IPS DF 4.7 (cell line): ENCODE measurements at regions not wholly inside any gene's neighbourhood (a gene's known extent, or its start where the extent isn't known, plus 50 kb on each side); places are given as distances from the start of the nearest gene placed in this dataset.
"Not testable (repeated sequence)": the region's sequence is repeated elsewhere in the genome, so short reads cannot be mapped to it uniquely, and the experiment has no call there.

ENCODE experiments used
- DNase-seq: peaks from one replicate; pipeline ENCODE4 v3.0.0-alpha.2; 2013; ENCODE audit warnings: low spot score; ENCODE audit errors: extremely low read depth

DNA sequence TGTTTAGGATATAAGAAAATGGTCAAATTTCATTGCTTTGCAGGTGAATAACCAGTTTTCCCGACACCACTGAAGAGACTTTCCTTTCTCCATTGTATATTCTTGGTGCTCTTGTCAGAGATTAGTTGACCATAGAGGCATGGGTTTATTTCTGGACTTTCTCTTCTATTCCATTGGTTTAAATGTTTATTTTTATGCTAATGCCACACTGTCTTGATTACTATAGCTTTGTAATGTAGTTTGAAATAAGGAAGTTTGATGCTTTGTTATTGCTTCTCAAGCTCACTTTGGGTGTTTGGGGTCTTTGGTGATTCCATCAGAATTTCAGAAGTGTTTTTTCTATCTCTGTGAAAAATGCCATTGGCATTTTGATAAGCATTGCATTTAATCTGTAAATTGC, 190.0 kb upstream of the SPRY2 start:
- DNase-seq, result no peak

DNA sequence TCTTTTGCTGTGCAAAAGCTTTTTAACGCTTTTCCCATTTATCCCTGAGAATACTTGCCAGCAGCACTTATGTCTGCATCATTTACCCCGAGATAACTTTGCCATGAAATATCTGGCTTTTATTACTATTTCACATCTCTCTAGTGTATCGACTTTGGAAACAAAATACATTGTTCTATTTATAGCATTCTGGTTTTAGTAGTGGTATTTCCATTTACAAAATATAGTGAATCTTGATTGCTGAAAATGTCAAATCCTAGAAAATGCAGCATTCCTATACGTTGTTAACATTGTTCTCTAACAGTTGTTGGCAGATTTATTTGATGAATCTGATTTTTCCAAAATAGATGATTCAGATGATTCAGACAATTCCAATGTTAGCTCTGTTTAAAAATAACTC, 189.3 kb upstream of the SPRY2 start:
- DNase-seq, result no peak

DNA sequence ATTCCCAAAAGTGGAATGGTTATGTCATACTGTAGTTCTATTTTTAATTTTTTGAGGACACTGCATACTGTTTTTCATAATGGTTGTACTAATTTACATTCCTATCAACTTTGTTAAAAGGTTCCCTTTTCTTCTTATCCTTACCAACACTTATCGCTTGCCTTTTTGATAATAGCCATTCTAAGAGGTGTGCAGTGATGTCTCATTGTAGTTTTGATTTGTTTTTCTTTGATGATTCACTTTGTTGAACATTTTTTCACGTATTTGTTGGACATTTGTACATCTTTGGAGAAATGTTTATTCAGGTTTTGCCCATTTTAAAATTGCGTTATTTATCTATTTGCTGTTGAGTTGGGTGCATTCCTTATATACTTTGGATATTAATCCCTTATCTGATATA, 188.8 kb upstream of the SPRY2 start:
- DNase-seq, result no peak

DNA sequence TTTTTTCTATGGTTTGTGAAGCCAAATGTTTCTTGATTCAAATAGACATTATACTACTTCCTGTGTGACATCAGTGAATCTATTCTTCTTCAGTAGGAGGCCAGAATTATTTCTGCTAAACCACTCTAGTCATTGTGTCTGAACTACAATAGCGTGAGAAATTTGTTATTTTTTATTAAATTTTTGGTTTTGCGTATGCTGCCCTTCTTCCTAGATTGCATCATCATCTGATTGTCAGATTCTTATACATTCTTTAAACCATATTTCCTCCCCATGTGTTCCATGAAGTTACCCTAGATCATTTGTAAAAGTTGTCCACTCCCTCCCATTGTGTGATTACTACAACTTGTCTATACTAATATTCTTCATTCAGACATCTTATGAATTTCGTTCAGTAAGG, 187.8 kb upstream of the SPRY2 start:
- DNase-seq, result no peak

DNA sequence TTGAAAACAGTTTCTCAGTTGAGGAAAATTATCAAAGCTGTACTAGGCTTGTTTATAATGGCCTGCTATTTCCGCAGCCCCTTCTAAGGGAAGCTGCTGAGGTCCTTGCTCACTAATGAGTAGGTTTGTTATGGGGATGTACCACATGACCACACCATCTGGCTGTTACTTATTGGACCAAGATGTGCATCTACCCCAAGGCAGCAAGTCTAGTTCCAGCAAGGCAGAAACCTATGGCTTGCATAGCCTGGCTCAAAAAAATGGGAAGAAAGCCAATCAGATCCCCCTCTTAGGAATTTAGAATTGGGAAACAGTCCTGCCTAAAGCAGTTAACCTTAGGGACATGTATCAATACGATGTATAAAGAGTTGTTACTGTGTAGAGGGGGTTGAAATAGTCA, 186.5 kb upstream of the SPRY2 start:
- DNase-seq, result no peak

DNA sequence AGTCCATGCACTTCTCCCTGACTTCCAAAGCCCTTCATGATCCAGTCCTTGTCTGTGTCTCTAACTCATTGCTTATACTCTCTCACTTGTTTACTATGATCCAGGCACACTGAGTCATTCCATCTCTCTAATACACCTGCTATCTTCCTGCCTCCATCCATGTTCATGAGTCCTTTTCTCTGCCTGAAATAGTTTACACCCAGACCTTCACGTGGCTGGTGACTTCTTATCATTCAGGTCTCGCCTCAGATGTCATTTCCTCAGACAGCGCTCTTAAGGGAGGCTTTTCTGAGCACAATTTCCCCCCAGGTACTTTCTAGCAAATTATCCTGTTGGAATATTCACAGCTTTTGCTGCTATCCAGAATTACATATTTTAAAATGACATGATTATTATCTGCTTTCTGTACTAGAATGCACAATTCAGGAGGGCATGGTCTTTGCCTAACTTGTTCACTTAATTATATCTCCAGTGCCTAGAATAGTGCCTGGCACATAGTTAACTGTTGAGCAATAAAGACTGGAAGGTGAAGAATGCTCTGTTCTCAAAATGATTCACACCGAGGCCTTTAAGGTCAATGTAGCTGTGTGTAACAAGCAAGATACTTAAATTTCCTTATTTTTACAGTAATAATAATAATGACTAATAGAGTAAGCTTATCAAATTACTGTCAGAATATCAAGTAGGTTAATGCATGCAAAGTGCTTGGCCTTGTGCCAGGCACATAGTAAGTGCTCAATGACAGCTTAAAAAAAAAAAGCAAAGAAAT, 183.7 kb upstream of the SPRY2 start:
- DNase-seq, result no peak

DNA sequence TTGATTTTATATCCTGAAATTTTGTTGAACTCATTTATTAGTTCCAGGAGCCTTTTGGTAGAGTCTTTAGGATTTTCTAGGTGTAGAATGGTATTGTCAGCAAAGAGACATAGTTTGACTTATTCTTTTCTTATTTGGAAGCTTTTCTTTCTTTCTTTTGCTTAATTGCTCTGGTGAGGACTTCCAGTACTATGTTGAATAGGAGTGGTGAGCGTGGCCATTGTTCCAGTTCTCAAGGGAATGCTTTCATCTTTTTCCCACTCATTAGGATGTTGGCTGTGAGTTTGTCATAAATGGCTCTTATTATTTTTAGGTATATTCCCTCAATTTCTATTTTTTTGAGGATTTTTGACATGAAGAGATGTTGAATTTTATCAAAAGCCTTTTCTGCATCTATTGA, 182.2 kb upstream of the SPRY2 start:
- DNase-seq, result no peak

DNA sequence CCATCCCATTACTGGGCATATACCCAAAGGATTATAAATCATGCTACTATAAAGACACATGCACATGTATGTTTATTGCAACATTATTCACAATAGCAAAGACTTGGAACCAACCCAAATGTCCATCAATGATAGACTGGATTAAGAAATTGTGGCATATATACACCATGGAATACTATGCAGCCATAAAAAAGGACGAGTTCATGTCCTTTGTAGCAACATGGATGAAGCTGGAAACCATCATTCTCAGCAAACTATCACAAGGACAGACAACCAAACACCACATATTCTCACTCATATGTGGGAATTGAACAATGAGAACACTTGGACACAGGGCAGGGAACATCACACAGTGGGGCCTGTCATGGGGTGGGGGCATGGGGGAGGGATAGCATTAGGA, 181.5 kb upstream of the SPRY2 start:
- not testable (repeated sequence) for DNase-seq

DNA sequence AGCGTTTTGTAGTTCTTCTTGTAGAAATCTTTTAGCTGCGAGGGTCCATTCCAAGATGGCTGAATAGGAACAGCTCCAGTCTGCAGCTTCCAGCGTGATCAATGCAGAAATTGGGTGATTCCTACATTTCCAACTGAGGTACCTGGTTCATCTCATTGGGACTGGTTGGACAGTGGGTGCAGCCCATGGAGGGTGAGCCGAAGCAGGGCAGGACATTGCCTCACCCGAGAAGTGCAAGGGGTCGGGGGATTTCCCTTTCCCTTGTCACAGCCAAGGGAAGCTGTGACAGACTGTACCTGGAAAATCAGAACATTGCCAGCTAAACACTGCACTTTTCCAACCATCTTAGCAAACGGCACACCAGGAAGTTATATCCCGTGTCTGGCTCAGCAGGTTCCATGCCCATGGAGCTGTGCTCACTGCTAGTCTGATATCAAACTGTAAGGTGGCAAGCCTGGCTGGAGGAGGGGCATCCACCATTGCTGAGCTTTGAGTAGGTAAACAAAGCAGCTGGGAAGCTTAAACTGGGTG, 176.0 kb upstream of the SPRY2 start:
- DNase-seq, result no peak

DNA sequence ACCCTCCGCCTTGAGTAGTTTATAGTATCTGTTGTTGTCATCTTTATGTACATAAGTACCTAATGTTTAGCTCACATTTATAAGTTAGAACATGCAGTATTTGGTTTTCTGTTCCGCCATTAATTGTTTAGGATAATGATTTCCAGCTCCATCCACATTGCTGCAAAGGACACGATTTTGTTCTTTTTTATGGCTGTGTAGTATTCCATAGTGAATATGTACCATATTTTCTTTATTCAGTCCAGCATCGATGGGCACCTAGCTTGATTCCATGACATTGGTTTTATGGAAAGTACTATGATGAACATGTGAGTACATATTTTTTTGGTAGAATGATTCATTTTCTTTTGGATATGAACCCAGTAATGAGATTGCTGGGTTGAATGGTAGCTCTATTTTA, 174.4 kb upstream of the SPRY2 start:
- no peak for DNase-seq

DNA sequence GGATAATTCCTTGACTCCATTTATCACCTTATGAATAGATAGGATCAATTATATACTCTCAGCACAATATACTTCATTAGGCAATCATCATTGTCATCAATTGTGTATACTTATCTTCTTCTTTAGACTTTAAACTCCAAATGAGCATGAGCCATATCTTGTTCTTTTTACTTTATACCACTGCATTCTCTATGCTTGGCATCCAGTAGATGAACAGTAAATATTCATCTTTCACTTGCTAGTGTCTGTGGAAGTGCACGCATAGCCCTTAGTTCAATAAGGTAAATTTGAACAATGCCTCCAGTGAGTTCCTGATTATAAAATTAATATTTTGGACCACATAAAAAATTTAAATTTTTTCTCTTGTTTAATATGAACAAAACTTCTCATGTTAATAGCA, 172.3 kb upstream of the SPRY2 start:
- DNase-seq, result no peak

DNA sequence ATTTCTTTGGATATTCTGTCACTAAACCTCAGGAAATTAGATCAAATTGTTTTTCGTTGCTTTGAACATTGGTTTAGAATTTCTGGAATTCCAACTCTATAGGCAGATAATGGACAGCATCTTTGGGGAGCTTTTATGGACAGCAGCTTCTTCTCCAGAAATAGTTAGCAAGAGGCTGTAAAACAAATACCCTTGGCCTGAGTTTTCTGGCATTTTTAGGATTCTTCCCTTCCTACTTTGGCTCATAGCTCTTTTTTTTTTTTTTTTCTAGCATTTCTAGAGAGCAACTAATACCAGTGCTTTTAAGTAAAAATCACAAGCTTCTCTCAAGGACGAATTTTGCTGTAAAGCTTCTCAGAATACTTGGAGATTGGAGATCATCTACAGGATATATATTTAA, 169.8 kb upstream of the SPRY2 start:
- DNase-seq, result no peak

DNA sequence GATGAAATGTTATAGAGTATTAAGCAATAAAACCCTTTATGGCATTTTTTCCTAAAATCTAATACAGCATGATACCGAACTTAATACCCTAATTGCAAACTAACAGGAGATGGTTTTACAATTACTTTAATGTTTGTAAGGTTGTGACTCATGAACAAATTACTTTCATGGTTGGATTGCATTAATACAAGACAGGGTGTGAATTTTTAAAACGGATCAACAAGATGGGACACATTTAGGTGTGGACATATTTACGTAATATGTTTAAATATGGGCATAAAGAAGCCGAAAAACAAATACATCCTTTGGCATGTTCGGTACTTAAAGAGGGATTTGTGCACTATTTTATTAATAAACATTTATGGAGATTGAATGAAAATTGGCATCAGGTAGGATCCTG, 168.3 kb upstream of the SPRY2 start:
- DNase-seq, result no peak

DNA sequence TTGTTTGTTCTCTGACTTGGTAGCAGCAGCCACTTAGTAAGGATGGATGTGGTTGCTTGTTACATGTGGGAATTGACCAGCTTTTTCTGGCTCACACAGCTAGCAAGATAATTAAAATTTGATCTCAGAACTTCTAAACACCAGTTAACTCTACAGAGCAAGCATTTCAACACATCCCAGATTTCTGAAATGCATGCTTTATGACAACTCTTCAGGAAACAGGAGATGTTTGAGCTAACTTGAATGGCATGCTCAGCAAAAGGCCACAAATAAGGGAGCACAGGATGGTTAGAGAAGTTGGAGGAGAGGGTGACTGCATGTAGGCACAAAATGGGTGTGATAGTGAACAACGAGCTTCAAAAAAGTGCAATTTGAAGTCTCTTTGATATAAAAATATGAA, 167.1 kb upstream of the SPRY2 start:
- no peak for DNase-seq

DNA sequence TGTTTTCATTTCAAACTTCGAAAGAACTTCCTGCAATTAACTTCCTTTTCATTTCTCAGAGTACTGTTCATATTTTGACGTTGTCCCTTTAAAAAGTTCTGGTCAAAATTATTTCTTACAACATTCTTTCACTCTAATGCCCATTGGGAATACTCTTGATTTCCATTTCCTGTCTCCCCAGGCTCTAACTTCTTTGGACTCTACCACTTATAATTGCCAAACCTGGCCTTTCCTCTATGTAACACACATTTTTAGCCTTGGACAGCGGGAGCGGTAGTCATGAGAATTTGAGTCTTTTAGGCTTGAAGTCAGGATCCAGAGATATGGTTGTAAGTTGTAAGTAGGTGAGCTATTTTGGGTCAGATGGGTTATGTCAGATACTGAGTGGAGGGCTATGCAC, 163.5 kb upstream of the SPRY2 start:
- DNase-seq, result no peak

DNA sequence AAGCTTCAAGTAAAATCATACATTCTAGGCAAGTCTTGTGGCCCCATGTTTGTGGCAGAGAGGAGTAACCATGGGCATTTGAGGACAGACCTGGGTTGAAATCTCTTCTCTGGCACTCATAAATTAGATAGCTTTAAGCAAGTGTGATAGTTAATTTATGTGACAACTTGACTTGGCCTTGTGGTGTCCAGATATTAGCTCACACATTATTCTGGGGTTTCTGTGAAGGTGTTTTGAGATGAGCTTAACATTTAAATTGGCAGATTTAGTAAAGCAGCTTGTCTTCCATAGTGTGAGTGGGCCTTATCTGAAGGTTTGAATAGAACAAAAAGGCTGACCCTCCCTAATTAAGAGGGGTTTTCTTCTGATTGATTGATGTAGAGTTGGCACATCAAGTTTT, 161.4 kb upstream of the SPRY2 start:
- no peak for DNase-seq

DNA sequence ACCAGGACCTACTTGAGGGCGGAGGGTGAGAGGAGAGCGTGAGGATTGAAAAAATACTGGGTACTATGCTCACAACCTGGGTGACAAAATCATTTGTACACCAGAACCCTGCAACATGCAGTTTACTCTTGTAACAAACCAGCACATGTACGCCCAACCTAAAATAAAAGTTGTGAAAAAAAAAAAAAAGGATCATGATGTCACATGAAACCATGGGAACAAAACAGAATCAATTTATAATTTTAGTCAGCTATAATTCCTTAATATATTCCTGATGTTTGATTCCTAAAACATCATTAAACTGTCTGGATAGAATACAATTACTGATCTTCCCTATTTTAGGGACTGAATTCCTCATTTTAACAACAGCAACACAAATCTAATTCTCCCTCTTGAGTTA, 160.6 kb upstream of the SPRY2 start:
- no peak for DNase-seq

DNA sequence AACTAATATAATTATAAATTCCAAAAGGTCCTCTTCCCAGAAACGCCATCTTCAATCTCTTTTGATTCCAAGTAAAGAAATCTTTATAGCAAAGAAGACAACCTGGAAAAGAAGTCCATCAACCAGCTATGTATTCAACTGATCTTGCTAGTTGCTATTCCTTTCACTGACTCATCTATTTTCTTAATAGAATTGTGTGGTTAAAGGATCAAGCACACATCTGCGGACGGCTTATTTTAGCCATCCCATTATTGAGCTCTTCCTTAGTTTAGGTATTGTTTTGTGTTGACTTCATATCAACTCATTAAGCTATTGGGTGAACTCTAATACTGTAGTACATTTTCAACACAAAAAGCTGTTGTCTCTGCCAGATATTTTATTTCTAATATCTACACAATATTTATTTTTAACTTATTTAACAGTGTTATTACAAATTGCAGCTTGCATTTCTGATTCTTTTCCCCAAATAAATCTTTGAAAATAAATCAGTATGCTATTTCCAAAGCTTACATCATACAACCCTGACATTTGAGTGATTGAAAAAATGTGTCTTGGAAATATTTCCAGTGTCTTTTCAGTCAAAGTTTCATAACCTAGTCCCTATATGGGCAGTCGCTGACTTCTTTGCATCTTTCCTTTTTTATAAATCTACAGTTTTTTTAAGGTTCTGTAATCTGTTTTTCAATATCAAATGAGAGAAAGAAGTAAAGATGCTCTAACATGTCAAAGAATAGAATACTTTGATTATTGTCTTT, 158.8 kb upstream of the SPRY2 start:
- no peak for DNase-seq

DNA sequence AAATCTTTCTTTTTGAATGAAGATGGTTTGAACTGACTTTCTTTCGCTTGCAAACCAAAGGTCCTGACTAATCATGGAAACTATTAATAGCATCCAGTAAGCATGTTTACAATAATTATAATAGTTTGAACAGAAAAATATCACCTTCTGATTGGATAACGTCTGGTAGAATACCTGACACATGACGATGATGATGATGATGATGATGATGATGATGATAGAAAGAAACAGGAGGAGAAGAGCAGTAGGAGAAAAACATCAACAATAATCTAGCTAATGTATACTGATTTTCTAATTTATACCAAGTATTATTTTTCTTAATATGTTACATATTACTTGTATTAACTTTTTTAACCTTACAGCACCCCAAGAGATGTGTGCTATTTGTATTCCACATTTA, 157.5 kb upstream of the SPRY2 start:
- no peak for DNase-seq

DNA sequence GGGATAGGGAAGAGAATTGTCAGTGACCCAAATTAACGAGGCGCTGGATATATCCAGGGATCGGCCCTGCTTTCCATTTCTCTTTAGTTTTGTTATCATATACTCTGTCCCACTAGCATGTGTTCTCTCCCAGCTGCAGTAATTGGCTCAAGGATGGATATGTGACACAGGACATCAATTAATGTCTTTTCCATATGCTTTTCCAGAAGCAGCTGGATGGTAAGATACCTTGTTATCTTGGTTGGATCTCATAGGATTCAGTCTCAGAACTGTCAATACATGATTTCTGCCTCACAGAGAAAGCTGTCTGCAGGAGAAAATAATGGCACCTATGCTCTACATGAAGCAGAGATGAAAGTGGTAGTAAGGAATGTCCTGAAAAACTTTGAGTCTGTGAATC, 157.1 kb upstream of the SPRY2 start:
- DNase-seq, result no peak

DNA sequence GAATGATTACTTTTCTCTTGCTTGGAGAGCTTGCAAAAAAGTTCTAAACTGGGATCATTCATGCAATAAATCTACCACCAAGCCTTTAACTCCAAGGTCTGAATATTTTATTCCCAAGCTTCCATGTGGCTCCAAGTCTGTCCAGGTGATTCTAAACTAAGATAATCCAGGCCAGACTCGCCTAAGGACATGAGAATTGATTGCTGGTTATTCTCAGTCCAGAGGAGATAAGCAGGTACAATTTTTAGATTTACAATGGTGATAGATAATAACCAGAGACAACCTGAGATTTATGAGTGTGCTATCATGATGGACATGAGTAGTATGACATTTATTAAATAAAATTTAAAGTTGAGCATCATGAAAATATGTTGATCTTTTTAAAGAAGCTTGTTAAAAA, 156.5 kb upstream of the SPRY2 start:
- DNase-seq, result no peak

DNA sequence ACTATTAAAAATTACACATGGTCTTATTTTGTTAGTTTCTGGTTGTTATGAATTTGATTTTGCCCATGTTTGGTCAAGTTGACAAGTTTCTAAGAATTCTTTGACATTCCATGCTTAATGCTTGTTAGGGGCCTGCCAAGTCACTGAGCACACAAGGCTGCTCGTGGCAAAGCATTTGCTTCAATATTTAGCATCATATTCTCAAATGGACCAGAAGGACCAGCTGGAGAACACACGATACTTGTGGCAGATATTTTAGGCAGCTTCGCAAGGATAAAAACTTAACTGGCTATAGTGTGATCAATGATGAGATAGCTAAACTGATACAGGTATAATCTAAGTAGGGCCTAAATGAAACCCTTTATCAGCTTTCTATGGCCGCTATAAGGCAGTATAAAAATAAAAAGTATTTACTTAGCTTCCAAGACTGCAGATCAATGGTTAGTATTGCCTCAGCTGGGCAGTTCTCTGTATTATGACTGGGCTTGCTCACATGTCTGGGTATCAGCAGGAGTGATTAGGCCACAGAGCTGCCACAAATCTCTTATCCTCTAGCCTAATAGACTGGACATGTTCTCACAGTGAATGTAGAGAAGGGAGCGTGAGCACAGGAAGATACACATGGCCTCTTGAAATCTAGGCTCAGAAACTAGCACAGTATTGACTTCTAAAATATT, 155.9 kb upstream of the SPRY2 start:
- DNase-seq, result no peak
